Endothelial cell of umbilical vein (primary cell): ENCODE measurements at regions not wholly inside any gene's neighbourhood (a gene's known extent, or its start where the extent isn't known, plus 50 kb on each side); places are given as distances from the start of the nearest gene placed in this dataset.

Source experiments
- BruUV-seq: library from RNA; stranded (reverse); fragments of 400-500 nt; replicated peaks from 2 replicates; lab custom pipeline; 2021; lab: Mats Ljungman, UMichigan
- CTCF ChIA-PET: fragments of 300-600, 350-600 bp; sonication (Branson Sonifier 250); formaldehyde crosslinking; loops from one replicate; lab custom pipeline; 2021; ENCODE audit warnings: antibody characterized with exemption, inconsistent platforms; lab: Charles Lee
- POLR2A ChIA-PET: fragments of 300-600, 350-600 bp; sonication (Branson Sonifier 250); formaldehyde crosslinking; loops from one replicate; lab custom pipeline; 2021; ENCODE audit warnings: antibody characterized with exemption, inconsistent platforms; lab: Charles Lee
- DNase-seq: peaks from one replicate; pipeline ENCODE4 v3.0.0-alpha.2; 2011; ENCODE audit warnings: low read depth, low spot score
- FAIRE-seq: peaks from 2 replicates; lab custom pipeline; 2011; peaks lifted over from hg19 to GRCh38; lab: Jason Lieb, UNC
- H2AFZ ChIP-seq: 2 replicates; pipeline ENCODE4 v1.6.0; 2012; ENCODE audit warnings: low read depth, low read length, control low read depth, inconsistent platforms
- H3K27ac ChIP-seq: 2 replicates; pipeline ENCODE4 v1.5.1; 2011; ENCODE audit warnings: low read depth, mild to moderate bottlenecking, control low read depth, low read length, moderate library complexity; ENCODE audit not compliant: insufficient read depth
- H3K27me3 ChIP-seq, 2 experiments: 2 replicates each; pipeline versions ENCODE4 v1.6.0 to v1.6.1; 2011; ENCODE audit warnings: low read length in 2 of 2, mixed read lengths in 1 of 2; ENCODE audit not compliant: control insufficient read depth in 2 of 2, insufficient read depth in 2 of 2
- H3K36me3 ChIP-seq, 2 experiments: 2 replicates in 1 of 2; 3 replicates in 1 of 2; pipeline ENCODE4 v1.5.1; 2011; ENCODE audit warnings: low read length in 2 of 2, mild to moderate bottlenecking in 1 of 2, moderate library complexity in 1 of 2; ENCODE audit not compliant: control insufficient read depth in 2 of 2, insufficient read depth in 2 of 2; ENCODE audit errors: extremely low read depth in 1 of 2
- H3K4me1 ChIP-seq: 3 replicates; pipeline ENCODE4 v1.5.1; 2011; ENCODE audit warnings: mild to moderate bottlenecking, low read length; ENCODE audit not compliant: control insufficient read depth, insufficient read depth; ENCODE audit errors: extremely low read depth
- H3K4me2 ChIP-seq: 2 replicates; pipeline ENCODE4 v1.6.1; 2011; ENCODE audit warnings: low read length, control low read depth, mixed read lengths; ENCODE audit not compliant: insufficient read depth
- H3K4me3 ChIP-seq, 3 experiments: fragments of 200-600 bp in 1 of 3; sonication (generic), shearing (Covaris generic) in 1 of 3; replicated peaks in 1 of 3; 2 replicates each; pipeline ENCODE4 v1.5.1; 2011 to 2016; ENCODE audit warnings: control low read depth in 3 of 3, low read length in 3 of 3, mild to moderate bottlenecking in 2 of 3, inconsistent platforms in 1 of 3, low read depth in 1 of 3, moderate library complexity in 1 of 3; ENCODE audit not compliant: insufficient read depth in 1 of 3
- H3K79me2 ChIP-seq: 2 replicates; pipeline ENCODE4 v1.6.0; 2012; ENCODE audit warnings: low read length, inconsistent platforms; ENCODE audit not compliant: control insufficient read depth, insufficient read depth
- H3K9ac ChIP-seq: replicated peaks from 2 replicates; pipeline ENCODE3; 2011; ENCODE audit warnings: low read length, control low read depth; ENCODE audit not compliant: insufficient read depth; ENCODE audit errors: extremely low read depth
- H3K9me1 ChIP-seq: replicated peaks from 3 replicates; pipeline ENCODE4 v1.6.0; 2011; ENCODE audit warnings: mild to moderate bottlenecking, low read length; ENCODE audit not compliant: control insufficient read depth, insufficient read depth; ENCODE audit errors: extremely low read depth
- H3K9me3 ChIP-seq: replicated peaks from 2 replicates; pipeline ENCODE4 v1.5.1; 2012; ENCODE audit warnings: low read length, inconsistent platforms; ENCODE audit not compliant: control insufficient read depth, insufficient read depth
- H4K20me1 ChIP-seq: replicated peaks from 2 replicates; pipeline ENCODE3; 2011; ENCODE audit warnings: mild to moderate bottlenecking, low read length; ENCODE audit not compliant: control insufficient read depth, insufficient read depth; ENCODE audit errors: extremely low read depth
- CTCF ChIP-seq, 2 donors: IDR thresholded peaks; 1 replicate in 1 of 2; 2 replicates in 1 of 2; pipeline ENCODE4 v1.5.1; 2011; ENCODE audit warnings: low read length in 2 of 2, mild to moderate bottlenecking in 2 of 2, moderate library complexity in 2 of 2, control low read depth in 1 of 2, inconsistent platforms in 1 of 2, low read depth in 1 of 2; ENCODE audit not compliant: insufficient read depth in 1 of 2; ENCODE audit errors: extremely low read depth in 1 of 2
- EZH2 ChIP-seq: IDR thresholded peaks from 2 replicates; pipeline ENCODE4 v1.6.1; 2012; ENCODE audit warnings: borderline replicate concordance, low read depth, mild to moderate bottlenecking, moderate library complexity, low read length, inconsistent platforms; ENCODE audit not compliant: severe bottlenecking
- FOS ChIP-seq: IDR thresholded peaks from 2 replicates; pipeline ENCODE4 v1.6.1; 2011; ENCODE audit warnings: mild to moderate bottlenecking, low read length, moderate library complexity, borderline replicate concordance; ENCODE audit not compliant: insufficient read depth
- GATA2 ChIP-seq: IDR thresholded peaks from 2 replicates; pipeline ENCODE4 v1.7.0; 2011; ENCODE audit warnings: low read depth, mild to moderate bottlenecking, moderate library complexity, mixed read lengths, low read length; ENCODE audit not compliant: insufficient read length, insufficient read depth
- JUN ChIP-seq: IDR thresholded peaks from 2 replicates; pipeline ENCODE4 v1.6.1; 2011; ENCODE audit warnings: borderline replicate concordance, low read depth; ENCODE audit not compliant: insufficient read length, insufficient read depth
- MAX ChIP-seq: IDR thresholded peaks from 2 replicates; pipeline ENCODE4 v1.6.1; 2011; ENCODE audit not compliant: insufficient read depth, insufficient read length
- MYC ChIP-seq: IDR thresholded peaks from one replicate; pipeline ENCODE4 v1.6.1; 2011; ENCODE audit warnings: mild to moderate bottlenecking, low read depth, low read length
- POLR2A ChIP-seq: IDR thresholded peaks from 2 replicates; pipeline ENCODE4 v1.6.1; 2012; ENCODE audit warnings: low read depth, mild to moderate bottlenecking, control low read depth, low read length
- POLR2AphosphoS5 ChIP-seq: IDR thresholded peaks from 2 replicates; pipeline ENCODE4 v1.6.1; 2012; ENCODE audit warnings: low read depth, mild to moderate bottlenecking, control low read depth, low read length, moderate library complexity; ENCODE audit not compliant: insufficient read depth
- dilution Hi-C: fragments of 300-500 bp; cut with MboI; formaldehyde crosslinking; loops from one replicate; pipeline ENCODE4 v1.15.0; 2019; ENCODE audit warnings: low sequenced_read_pairs; ENCODE audit not compliant: extremely low pct_ligation_motif_present
- intact Hi-C: fragments of 100-400 bp; cut with micrococcal nuclease; formaldehyde crosslinking; loops from one replicate; pipeline ENCODE4 v1.10.0; 2022

- no peaks in the 10 kb centered on the region for H3K9me1 ChIP-seq
- no peak for DNase-seq
- H3K9ac ChIP-seq: peak overlapping the region; percentile 36
- intact Hi-C loops (no loop called here), dilution Hi-C loops (no loop called here)
- H3K27me3 ChIP-seq: no peaks in the 10 kb centered on the region
- H3K27ac ChIP-seq: no peak overlapping the region
- H3K9me3 ChIP-seq: no peaks in the 10 kb centered on the region
- no peaks in the 10 kb centered on the region for H3K79me2 ChIP-seq
- ChIA-PET POLR2A (no interaction called here), CTCF (interaction anchor here (1.0 kb wide), 1 partner anchor 346 kb away, joined by 4 read pairs; the partner anchor contains the start of gene SSTR1)
- no peaks in the 10 kb centered on the region for H4K20me1 ChIP-seq
- peak overlapping the region; percentile 23 for H3K4me2 ChIP-seq
- H3K4me3 ChIP-seq: no peak overlapping the region
- peak overlapping the region; percentile 70 for H2AFZ ChIP-seq
- peaks cover 11% of the 10 kb centered on the region for H3K4me1 ChIP-seq
- no peaks in the 10 kb centered on the region for H3K36me3 ChIP-seq
- BruUV-seq: TSS peak; percentile 81
- TF ChIP-seq MYC (no peak), JUN (no peak), CTCF (IDR thresholded peaks at IDR 0.05; ENCODE audit: extremely low read depth in 1 of 2, insufficient read depth in 1 of 2, low read depth in 1 of 2, low read length in 2 of 2) (no peak), POLR2A (no peak), POLR2AphosphoS5 (no peak), FOS (no peak), MAX (no peak), EZH2 (no peak), GATA2 (no peak)
- no peak for FAIRE-seq
Observed at GRCh38 chr14:38554026-38554425, 298.1 kb upstream of the CLEC14A start.
